SU-DHL-6 (cell line): ENCODE measurements at regions not wholly inside any gene's neighbourhood (a gene's known extent, or its start where the extent isn't known, plus 50 kb on each side); places are given as distances from the start of the nearest gene placed in this dataset.
"Not testable (repeated sequence)": the region's sequence is repeated elsewhere in the genome, so short reads cannot be mapped to it uniquely, and the experiment has no call there.

Experiments
- H2AFZ ChIP-seq: fragments of 200-600 bp; sonication (generic); 2 replicates; pipeline ENCODE4 v1.6.1; 2014; ENCODE audit warnings: low read depth, mild to moderate bottlenecking, moderate library complexity, mixed read lengths, antibody characterized with exemption, low read length; ENCODE audit not compliant: severe bottlenecking
- H3F3A ChIP-seq: fragments of 200-600 bp; shearing (Covaris generic); 2 replicates; pipeline ENCODE4 v1.6.0; 2016; ENCODE audit warnings: antibody characterized with exemption, mild to moderate bottlenecking; ENCODE audit not compliant: insufficient read depth
- H3K27ac ChIP-seq: fragments of 200-600 bp; sonication (generic); 2 replicates; pipeline ENCODE4 v1.5.1; 2016; ENCODE audit warnings: low read depth, mild to moderate bottlenecking, low read length, moderate library complexity, mixed read lengths
- H3K27me3 ChIP-seq: fragments of 200-600 bp; sonication (generic), shearing (Covaris generic); 2 replicates; pipeline ENCODE4 v1.6.0; 2014; ENCODE audit warnings: mild to moderate bottlenecking, low read length
- H3K36me3 ChIP-seq: fragments of 200-600 bp; sonication (generic); 2 replicates; pipeline ENCODE4 v1.6.1; 2014; ENCODE audit warnings: mild to moderate bottlenecking, low read length, mixed read lengths
- H3K4me2 ChIP-seq: fragments of 300-600, 200-600 bp; shearing (Covaris generic), sonication (generic); 2 replicates; pipeline ENCODE4 v1.6.0; 2014; ENCODE audit warnings: low read length, low read depth, mild to moderate bottlenecking; ENCODE audit not compliant: poor library complexity, severe bottlenecking
- H3K4me3 ChIP-seq: fragments of 200-600 bp; sonication (generic); 2 replicates; pipeline ENCODE4 v1.5.1; 2014; ENCODE audit warnings: antibody characterized with exemption, low read length, mild to moderate bottlenecking, mixed read lengths; ENCODE audit not compliant: insufficient read depth, poor library complexity, severe bottlenecking
- H3K79me2 ChIP-seq: fragments of 200-600 bp; sonication (generic); 2 replicates; pipeline ENCODE4 v1.6.1; 2014; ENCODE audit warnings: mild to moderate bottlenecking, low read length, moderate library complexity; ENCODE audit not compliant: insufficient read depth
- H3K9ac ChIP-seq: fragments of 200-600 bp; sonication (generic); 2 replicates; pipeline ENCODE4 v1.7.0; 2014; ENCODE audit warnings: mild to moderate bottlenecking, low read length
- H3K9me2 ChIP-seq: fragments of 200-600 bp; sonication (generic); replicated peaks from 2 replicates; pipeline ENCODE4 v1.6.1; 2014; ENCODE audit warnings: low read length; ENCODE audit not compliant: insufficient read depth
- H3K9me3 ChIP-seq: fragments of 200-600 bp; sonication (generic); 2 replicates; pipeline ENCODE4 v1.6.1; 2014; ENCODE audit warnings: low read length, mixed read lengths; ENCODE audit not compliant: insufficient read depth
- H4K20me1 ChIP-seq: fragments of 200-600 bp; sonication (generic); 2 replicates; pipeline ENCODE4 v1.6.1; 2014; ENCODE audit warnings: low read depth, mild to moderate bottlenecking, antibody characterized with exemption, low read length, moderate library complexity, mixed read lengths
- EZH2phosphoT487 ChIP-seq: fragments of 200-600 bp; sonication (generic), shearing (Covaris generic); conservative IDR thresholded peaks from 2 replicates; pipeline ENCODE4 v1.6.1; 2018; ENCODE audit warnings: mild to moderate bottlenecking, antibody characterized with exemption, low read length, moderate library complexity, mixed read lengths
- TF ChIP-seq, protein P1 (sequence below): fragments of 200-600 bp; sonication (generic); IDR thresholded peaks from one replicate; pipeline ENCODE4 v1.5.1; 2017; ENCODE audit warnings: antibody characterized with exemption, mild to moderate bottlenecking, low read length, moderate library complexity; ENCODE audit not compliant: insufficient read depth, poor library complexity, severe bottlenecking

DNA sequence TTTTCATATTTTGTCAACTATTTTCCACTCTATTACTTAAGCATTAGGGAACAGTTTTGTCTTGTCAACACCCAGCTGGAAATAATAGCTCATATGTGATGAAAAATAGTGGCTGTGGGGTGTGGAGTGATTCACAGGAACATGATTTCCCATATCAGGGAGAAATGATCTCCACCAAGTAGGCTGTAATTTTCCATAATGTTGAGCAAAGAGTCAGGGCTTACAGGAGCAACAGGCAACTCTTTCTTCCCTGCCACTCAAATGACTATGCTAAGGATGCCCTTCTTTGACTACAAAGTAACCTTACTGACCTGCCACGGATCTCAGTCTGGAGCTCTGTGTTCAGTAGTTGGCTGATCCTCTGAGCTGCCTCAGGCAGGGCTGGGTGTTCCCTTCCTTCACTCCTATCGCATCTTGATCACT, 90.0 kb upstream of the GATB start:
- H3K36me3 ChIP-seq, result no peaks in the 10 kb centered on the region
- no peaks in the 10 kb centered on the region for H4K20me1 ChIP-seq
- H3K27ac ChIP-seq, result no peak overlapping the region
- no peak overlapping the region for H2AFZ ChIP-seq
- TF ChIP-seq, protein P1, sequence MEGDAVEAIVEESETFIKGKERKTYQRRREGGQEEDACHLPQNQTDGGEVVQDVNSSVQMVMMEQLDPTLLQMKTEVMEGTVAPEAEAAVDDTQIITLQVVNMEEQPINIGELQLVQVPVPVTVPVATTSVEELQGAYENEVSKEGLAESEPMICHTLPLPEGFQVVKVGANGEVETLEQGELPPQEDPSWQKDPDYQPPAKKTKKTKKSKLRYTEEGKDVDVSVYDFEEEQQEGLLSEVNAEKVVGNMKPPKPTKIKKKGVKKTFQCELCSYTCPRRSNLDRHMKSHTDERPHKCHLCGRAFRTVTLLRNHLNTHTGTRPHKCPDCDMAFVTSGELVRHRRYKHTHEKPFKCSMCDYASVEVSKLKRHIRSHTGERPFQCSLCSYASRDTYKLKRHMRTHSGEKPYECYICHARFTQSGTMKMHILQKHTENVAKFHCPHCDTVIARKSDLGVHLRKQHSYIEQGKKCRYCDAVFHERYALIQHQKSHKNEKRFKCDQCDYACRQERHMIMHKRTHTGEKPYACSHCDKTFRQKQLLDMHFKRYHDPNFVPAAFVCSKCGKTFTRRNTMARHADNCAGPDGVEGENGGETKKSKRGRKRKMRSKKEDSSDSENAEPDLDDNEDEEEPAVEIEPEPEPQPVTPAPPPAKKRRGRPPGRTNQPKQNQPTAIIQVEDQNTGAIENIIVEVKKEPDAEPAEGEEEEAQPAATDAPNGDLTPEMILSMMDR, result no peak
- no peak for TF ChIP-seq EZH2phosphoT487
- H3F3A ChIP-seq, result no peaks in the 10 kb centered on the region
- no peak overlapping the region for H3K4me2 ChIP-seq
- H3K4me3 ChIP-seq, result no peak overlapping the region
- no peaks in the 10 kb centered on the region for H3K79me2 ChIP-seq
- H3K27me3 ChIP-seq, result no peaks in the 10 kb centered on the region
- H3K9me2 ChIP-seq, result no peaks in the 10 kb centered on the region
- H3K9me3 ChIP-seq, result no peaks in the 10 kb centered on the region
- H3K9ac ChIP-seq, result no peak overlapping the region

DNA sequence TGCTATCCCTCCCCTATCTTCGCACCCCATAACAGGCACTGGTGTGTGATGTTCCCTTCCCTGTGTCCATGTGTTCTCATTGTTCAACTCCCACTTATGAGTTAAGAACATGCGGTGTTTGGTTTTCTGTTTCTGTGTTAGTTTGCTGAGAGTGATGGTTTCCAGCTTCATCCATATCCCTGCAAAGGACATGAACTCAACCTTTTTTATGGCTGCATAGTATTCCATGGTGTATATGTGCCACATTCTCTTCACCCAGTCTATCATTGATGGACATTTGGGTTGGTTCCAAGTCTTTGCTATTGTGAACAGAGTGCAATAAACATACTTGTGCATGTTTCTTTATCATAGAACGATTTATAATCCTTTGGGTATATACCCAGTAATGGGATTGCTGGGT, 84.7 kb upstream of the GATB start:
- not testable (repeated sequence) for H3F3A ChIP-seq, H3K27me3 ChIP-seq, H3K36me3 ChIP-seq, H3K9ac ChIP-seq, H3K27ac ChIP-seq, H2AFZ ChIP-seq, H3K4me3 ChIP-seq, H3K4me2 ChIP-seq, H3K79me2 ChIP-seq, H3K9me3 ChIP-seq, H3K9me2 ChIP-seq, H4K20me1 ChIP-seq

DNA sequence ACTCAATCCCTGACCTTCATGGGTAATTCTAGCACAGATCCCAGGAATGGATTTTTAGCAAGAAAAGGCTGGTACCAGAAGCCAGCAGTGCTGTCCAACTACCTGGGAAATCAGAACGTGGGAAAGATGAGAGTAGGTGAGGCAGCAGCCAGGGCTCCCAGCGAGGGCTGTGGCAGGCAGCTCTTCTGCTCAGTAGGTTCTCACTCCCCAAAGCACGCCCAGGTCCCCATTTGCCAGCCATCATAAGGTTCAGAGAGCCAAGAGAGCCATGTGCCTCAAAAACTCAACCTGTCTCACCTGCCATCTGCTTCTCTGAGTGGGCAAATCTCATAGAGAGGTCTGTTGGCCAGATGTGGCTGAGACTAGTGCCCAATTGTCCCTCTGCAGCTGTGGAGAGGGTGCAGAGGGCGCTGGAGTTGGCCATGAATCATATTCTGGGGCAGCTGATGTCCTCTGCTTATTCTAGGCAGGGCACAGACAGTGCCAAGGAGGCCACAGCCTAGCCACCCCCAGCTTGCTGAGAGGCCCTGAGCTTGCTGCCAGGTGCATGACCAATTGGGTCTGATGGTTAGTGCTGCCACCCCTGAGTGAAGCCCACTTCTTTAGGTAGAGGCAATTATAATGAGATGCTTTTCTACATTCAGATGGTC, 81.7 kb upstream of the GATB start:
- H2AFZ ChIP-seq, result no peak overlapping the region
- no peaks in the 10 kb centered on the region for H4K20me1 ChIP-seq
- no peaks in the 10 kb centered on the region for H3K9me2 ChIP-seq
- no peaks in the 10 kb centered on the region for H3K36me3 ChIP-seq
- H3K79me2 ChIP-seq, result no peaks in the 10 kb centered on the region
- no peak overlapping the region for H3K27ac ChIP-seq
- TF ChIP-seq, protein P1, result no peak
- TF ChIP-seq EZH2phosphoT487, result no peak
- H3K4me2 ChIP-seq, result no peak overlapping the region
- no peaks in the 10 kb centered on the region for H3F3A ChIP-seq
- no peak overlapping the region for H3K4me3 ChIP-seq
- no peak overlapping the region for H3K9ac ChIP-seq
- no peaks in the 10 kb centered on the region for H3K27me3 ChIP-seq
- H3K9me3 ChIP-seq, result no peaks in the 10 kb centered on the region

DNA sequence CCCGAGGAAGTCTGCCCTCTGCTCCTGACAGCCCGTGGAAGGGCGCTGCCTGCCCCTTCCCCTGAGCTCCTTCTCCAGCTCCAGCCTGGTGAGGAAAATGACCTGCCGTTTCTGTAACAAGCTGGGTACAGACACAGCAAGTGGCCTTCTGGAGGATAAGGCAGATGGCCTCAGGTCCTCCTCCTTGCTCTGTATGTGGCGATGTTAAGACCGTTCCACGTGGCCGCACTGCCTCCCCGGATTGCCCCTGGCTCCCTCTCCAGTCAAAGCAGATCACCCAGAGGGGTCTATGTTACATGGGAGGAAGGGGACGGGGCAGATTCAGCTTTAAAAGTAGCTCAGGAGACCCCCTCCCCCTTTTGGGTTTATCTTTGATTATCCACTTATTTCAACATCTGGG, 80.3 kb upstream of the GATB start:
- Histone ChIP-seq H2AFZ (no peak overlapping the region), H4K20me1 (no peaks in the 10 kb centered on the region), H3F3A (no peaks in the 10 kb centered on the region), H3K27me3 (no peaks in the 10 kb centered on the region), H3K79me2 (no peaks in the 10 kb centered on the region), H3K9me2 (no peaks in the 10 kb centered on the region), H3K36me3 (no peaks in the 10 kb centered on the region), H3K9me3 (no peaks in the 10 kb centered on the region), H3K9ac (no peak overlapping the region), H3K27ac (no peak overlapping the region), H3K4me2 (no peak overlapping the region), H3K4me3 (no peak overlapping the region)
- no peak for TF ChIP-seq EZH2phosphoT487
- TF ChIP-seq, protein P1, result no peak
